Muscle layer of duodenum (tissue), 2 donors: ENCODE measurements at regions not wholly inside any gene's neighbourhood (a gene's known extent, or its start where the extent isn't known, plus 50 kb on each side); places are given as distances from the start of the nearest gene placed in this dataset.
"Not testable (repeated sequence)": the region's sequence is repeated elsewhere in the genome, so short reads cannot be mapped to it uniquely, and the experiment has no call there.

Source experiments
- H3K27ac ChIP-seq: one replicate; pipeline ENCODE4 v1.7.0; 2013; ENCODE audit warnings: mild to moderate bottlenecking, low read length
- H3K27me3 ChIP-seq: one replicate; pipeline ENCODE4 v1.7.0; 2013; ENCODE audit warnings: low read depth, mild to moderate bottlenecking, control low read depth, low read length
- H3K36me3 ChIP-seq, 2 donors: one replicate each; pipeline ENCODE4 v1.7.0; 2013; ENCODE audit warnings: low read length in 2 of 2, control low read depth in 1 of 2, mild to moderate bottlenecking in 1 of 2; ENCODE audit not compliant: insufficient read depth in 2 of 2, control insufficient read depth in 1 of 2
- H3K4me1 ChIP-seq, 2 donors: one replicate each; pipeline ENCODE4 v1.7.0; 2013; ENCODE audit warnings: low read length in 2 of 2, mild to moderate bottlenecking in 2 of 2, control low read depth in 1 of 2, moderate library complexity in 1 of 2; ENCODE audit not compliant: insufficient read depth in 2 of 2, control insufficient read depth in 1 of 2
- H3K4me3 ChIP-seq, 2 donors: one replicate each; pipeline ENCODE4 v1.7.0; 2013; ENCODE audit warnings: low read length in 2 of 2, low read depth in 1 of 2, mild to moderate bottlenecking in 1 of 2
- H3K9me3 ChIP-seq, 2 donors: one replicate each; pipeline ENCODE4 v1.7.0; 2013; ENCODE audit warnings: low read length in 2 of 2, control low read depth in 1 of 2, mild to moderate bottlenecking in 1 of 2; ENCODE audit not compliant: control insufficient read depth in 1 of 2
- donor health status: healthy.

- H3K36me3 ChIP-seq, H3K27me3 ChIP-seq, H3K27ac ChIP-seq, H3K4me1 ChIP-seq, H3K9me3 ChIP-seq, H3K4me3 ChIP-seq: not testable (repeated sequence)
These were observed 517.0 kb downstream of the IRS2 start for GRCh38 chr13:109269381-109269780.

GRCh38 chr13:109268492-109268891, 517.9 kb downstream of the IRS2 start:
- not testable (repeated sequence) for H3K4me1 ChIP-seq, H3K27ac ChIP-seq, H3K9me3 ChIP-seq, H3K27me3 ChIP-seq, H3K36me3 ChIP-seq, H3K4me3 ChIP-seq

GRCh38 chr13:109267400-109267799, 519.0 kb downstream of the IRS2 start:
- not testable (repeated sequence) for H3K36me3 ChIP-seq, H3K27ac ChIP-seq, H3K4me3 ChIP-seq, H3K27me3 ChIP-seq, H3K9me3 ChIP-seq, H3K4me1 ChIP-seq

GRCh38 chr13:109265438-109265742, 521.0 kb downstream of the IRS2 start:
- H3K36me3 ChIP-seq, H3K9me3 ChIP-seq, H3K27ac ChIP-seq, H3K4me3 ChIP-seq, H3K4me1 ChIP-seq, H3K27me3 ChIP-seq: not testable (repeated sequence)

GRCh38 chr13:109264603-109265437, 521.6 kb downstream of the IRS2 start:
- H3K9me3 ChIP-seq, H3K4me1 ChIP-seq, H3K36me3 ChIP-seq, H3K27me3 ChIP-seq, H3K27ac ChIP-seq, H3K4me3 ChIP-seq: not testable (repeated sequence)

- H3K9me3 ChIP-seq, H3K4me1 ChIP-seq, H3K27ac ChIP-seq, H3K4me3 ChIP-seq, H3K27me3 ChIP-seq, H3K36me3 ChIP-seq: not testable (repeated sequence)
These were observed 528.6 kb downstream of the IRS2 start for GRCh38 chr13:109257761-109258157.
